ENCODE measurements at regions not wholly inside any gene's neighbourhood (a gene's known extent, or its start where the extent isn't known, plus 50 kb on each side); places are given as distances from the start of the nearest gene placed in this dataset.
"Not testable (repeated sequence)": the region's sequence is repeated elsewhere in the genome, so short reads cannot be mapped to it uniquely, and the experiment has no call there.

DNA sequence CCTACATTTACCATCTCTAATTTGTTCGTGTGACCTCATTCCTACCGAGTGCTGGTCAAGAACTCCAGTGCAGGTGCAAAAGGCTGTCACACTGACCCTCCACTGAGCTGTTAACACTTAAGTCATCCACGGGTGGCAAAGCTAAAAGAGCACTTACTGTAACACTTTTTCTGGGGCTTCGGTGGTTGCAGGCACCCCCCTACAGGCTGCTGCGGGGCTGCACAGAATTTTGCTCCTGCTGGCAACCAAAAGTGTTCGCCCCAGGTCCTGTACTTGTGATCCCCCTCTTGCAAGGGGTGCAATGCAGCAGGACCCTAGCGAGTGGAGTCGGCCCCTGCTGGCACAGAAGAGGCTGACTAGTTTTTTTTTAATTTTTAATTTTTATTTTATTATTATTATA lies 298.9 kb upstream of the CNTNAP2 start:
- no peak for TF ChIP-seq CTCF (IDR thresholded peaks at IDR 0.05; ENCODE audit: insufficient read depth, low read length, poor library complexity, severe bottlenecking)

GRCh38 chr7:145812218-145812617 lies 304.4 kb upstream of the CNTNAP2 start:
- no peak for TF ChIP-seq CTCF (IDR thresholded peaks at IDR 0.05; ENCODE audit: insufficient read depth, low read length, poor library complexity, severe bottlenecking)
- DNase-seq (ENCODE audit: low read depth), result no peak
- Histone ChIP-seq H3K27me3 (ENCODE audit: control insufficient read depth, insufficient read depth, low read length) (no peaks in the 10 kb centered on the region), H3K36me3 (ENCODE audit: control insufficient read depth, insufficient read depth, low read length) (no peaks in the 10 kb centered on the region), H3K4me3 (ENCODE audit: low read depth, low read length) (no peak overlapping the region)

More for the DNA sequence above, 298.9 kb upstream of the CNTNAP2 start:
- no peaks in the 10 kb centered on the region for H3K36me3 ChIP-seq (ENCODE audit: control insufficient read depth, insufficient read depth, low read length)
- H3K27me3 ChIP-seq (ENCODE audit: control insufficient read depth, insufficient read depth, low read length), result no peaks in the 10 kb centered on the region
- no peak for DNase-seq (ENCODE audit: low read depth)
- H3K4me3 ChIP-seq (ENCODE audit: low read depth, low read length), result no peak overlapping the region

DNA sequence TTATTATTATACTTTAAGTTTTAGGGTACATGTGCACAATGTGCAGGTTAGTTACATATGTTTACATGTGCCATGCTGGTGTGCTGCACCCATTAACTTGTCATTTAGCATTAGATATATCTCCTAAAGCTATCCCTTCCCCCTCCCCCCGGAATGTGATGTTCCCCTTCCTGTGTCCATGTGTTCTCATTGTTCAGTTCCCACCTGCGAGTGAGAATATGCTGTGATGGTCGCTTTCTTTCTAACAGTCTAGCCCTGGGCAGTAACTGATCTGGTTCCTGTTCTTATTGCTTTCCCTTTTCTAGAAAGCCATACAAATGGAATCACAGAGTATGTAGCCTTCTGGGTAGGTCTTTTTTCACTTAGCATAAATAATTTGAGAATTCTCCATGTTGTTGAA lies 311.1 kb upstream of the CNTNAP2 start:
- DNase-seq (ENCODE audit: low read depth); H3K27me3 ChIP-seq (ENCODE audit: control insufficient read depth, insufficient read depth, low read length); H3K4me3 ChIP-seq (ENCODE audit: low read depth, low read length); H3K36me3 ChIP-seq (ENCODE audit: control insufficient read depth, insufficient read depth, low read length): not testable (repeated sequence)

DNA sequence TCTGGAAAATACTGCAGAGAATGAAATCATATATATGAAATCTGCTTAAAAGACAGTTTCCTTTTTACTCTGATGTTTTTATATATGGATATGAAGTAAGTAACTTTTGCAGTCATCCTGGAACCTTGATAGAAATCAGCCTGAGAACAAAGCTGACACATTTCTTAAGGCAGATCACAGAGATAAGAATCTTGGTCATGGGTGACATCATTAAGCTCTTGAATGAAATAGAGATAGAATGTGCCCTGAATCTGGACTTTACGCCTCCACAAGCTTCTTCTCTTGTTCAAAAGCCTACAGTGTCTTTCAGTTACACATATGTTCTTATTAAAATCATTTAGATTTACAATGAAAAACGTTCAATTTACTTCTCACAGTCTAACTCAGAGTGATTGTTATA lies 319.1 kb upstream of the CNTNAP2 start:
- no peak for DNase-seq (ENCODE audit: low read depth)
- no peak for TF ChIP-seq CTCF (IDR thresholded peaks at IDR 0.05; ENCODE audit: insufficient read depth, low read length, poor library complexity, severe bottlenecking)
- H3K27me3 ChIP-seq (ENCODE audit: control insufficient read depth, insufficient read depth, low read length), result no peaks in the 10 kb centered on the region
- H3K4me3 ChIP-seq (ENCODE audit: low read depth, low read length), result no peak overlapping the region
- H3K36me3 ChIP-seq (ENCODE audit: control insufficient read depth, insufficient read depth, low read length), result no peaks in the 10 kb centered on the region

GRCh38 chr7:145795132-145795531 lies 321.5 kb upstream of the CNTNAP2 start:
- Histone ChIP-seq H3K4me3 (ENCODE audit: low read depth, low read length) (no peak overlapping the region), H3K27me3 (ENCODE audit: control insufficient read depth, insufficient read depth, low read length) (no peaks in the 10 kb centered on the region), H3K36me3 (ENCODE audit: control insufficient read depth, insufficient read depth, low read length) (no peaks in the 10 kb centered on the region)
- no peak for DNase-seq (ENCODE audit: low read depth)
- no peak for TF ChIP-seq CTCF (IDR thresholded peaks at IDR 0.05; ENCODE audit: insufficient read depth, low read length, poor library complexity, severe bottlenecking)

GRCh38 chr7:145784809-145785780 lies 331.5 kb upstream of the CNTNAP2 start:
- DNase-seq (ENCODE audit: low read depth), result no peak
- H3K36me3 ChIP-seq (ENCODE audit: control insufficient read depth, insufficient read depth, low read length), result no peaks in the 10 kb centered on the region
- TF ChIP-seq CTCF (IDR thresholded peaks at IDR 0.05; ENCODE audit: insufficient read depth, low read length, poor library complexity, severe bottlenecking), result no peak
- no peak overlapping the region for H3K4me3 ChIP-seq (ENCODE audit: low read depth, low read length)
- no peaks in the 10 kb centered on the region for H3K27me3 ChIP-seq (ENCODE audit: control insufficient read depth, insufficient read depth, low read length)

GRCh38 chr7:145781388-145781787 lies 335.2 kb upstream of the CNTNAP2 start:
- DNase-seq (ENCODE audit: low read depth); H3K27me3 ChIP-seq (ENCODE audit: control insufficient read depth, insufficient read depth, low read length); H3K36me3 ChIP-seq (ENCODE audit: control insufficient read depth, insufficient read depth, low read length); H3K4me3 ChIP-seq (ENCODE audit: low read depth, low read length): not testable (repeated sequence)
